Spleen (tissue), 11 donors: ENCODE measurements at regions not wholly inside any gene's neighbourhood (a gene's known extent, or its start where the extent isn't known, plus 50 kb on each side); places are given as distances from the start of the nearest gene placed in this dataset.

Experiments
- DNase-seq: peaks from one replicate; pipeline ENCODE4 v3.0.0-alpha.2; 2020
- H3K27ac ChIP-seq, 8 donors: fragments of 200-600 bp; sonication (generic) in 7 of 8; 1 replicate in 4 of 8; 2 replicates in 4 of 8; pipeline versions ENCODE4 v1.5.0 to v1.8.0; 2016 to 2021; ENCODE audit warnings: inconsistent platforms in 4 of 8, mild to moderate bottlenecking in 4 of 8, moderate library complexity in 1 of 8
- H3K27me3 ChIP-seq, 7 donors: fragments of 200-600 bp; sonication (generic) in 6 of 7; replicated peaks in 1 of 7; 1 replicate in 4 of 7; 2 replicates in 3 of 7; pipeline versions ENCODE4 v1.5.0 to v1.8.0; 2016 to 2021; ENCODE audit warnings: inconsistent platforms in 3 of 7, mild to moderate bottlenecking in 1 of 7
- H3K36me3 ChIP-seq, 6 donors: fragments of 200-600 bp; sonication (generic) in 5 of 6; 1 replicate in 4 of 6; 2 replicates in 2 of 6; pipeline versions ENCODE4 v1.5.0 to v1.8.0; 2016 to 2021; ENCODE audit warnings: inconsistent platforms in 2 of 6
- H3K4me1 ChIP-seq, 6 donors: fragments of 200-600 bp; sonication (generic) in 5 of 6; 1 replicate in 3 of 6; 2 replicates in 3 of 6; pipeline versions ENCODE4 v1.5.0 to v1.8.0; 2016 to 2021; ENCODE audit warnings: inconsistent platforms in 3 of 6
- H3K4me3 ChIP-seq, 8 donors: fragments of 200-600 bp; sonication (generic) in 7 of 8; 1 replicate in 4 of 8; 2 replicates in 4 of 8; pipeline versions ENCODE4 v1.5.0 to v1.8.0; 2016 to 2021; ENCODE audit warnings: inconsistent platforms in 4 of 8, mild to moderate bottlenecking in 4 of 8, moderate library complexity in 2 of 8
- H3K9me3 ChIP-seq, 8 donors: fragments of 200-600 bp; sonication (generic) in 7 of 8; 1 replicate in 4 of 8; 2 replicates in 4 of 8; pipeline versions ENCODE4 v1.5.0 to v1.8.0; 2016 to 2021; ENCODE audit warnings: inconsistent platforms in 4 of 8
- CTCF ChIP-seq, 11 experiments: fragments of 200-600 bp in 7 of 11; fragments of 450-650 bp in 4 of 11; sonication (generic) in 4 of 11; IDR thresholded peaks in 8 of 11; conservative IDR thresholded peaks in 3 of 11; 1 replicate in 7 of 11; 2 replicates in 4 of 11; pipeline versions ENCODE4 v1.4.0 to v1.8.0; 2016 to 2021; ENCODE audit warnings: antibody characterized with exemption in 11 of 11, inconsistent platforms in 4 of 11, mild to moderate bottlenecking in 1 of 11
- POLR2A ChIP-seq, 3 donors: fragments of 450-650 bp; IDR thresholded peaks; one replicate each; pipeline ENCODE4 v1.5.1; 2017; ENCODE audit warnings: antibody characterized with exemption in 3 of 3, mild to moderate bottlenecking in 1 of 3
- POLR2AphosphoS5 ChIP-seq, 3 donors: sonication (generic); formaldehyde crosslinking; IDR thresholded peaks; one replicate each; pipeline ENCODE4 v1.5.1; 2017; ENCODE audit warnings: antibody characterized with exemption in 3 of 3
- WGBS, 5 donors: extraction: QIAGEN DNeasy Blood & Tissue Kit in 3 of 5; methylation state at CpG; one replicate each; pipeline versions ENCODE4 v1.1.5 to v1.1.7; 2013 to 2018; 5-methylcytosine and 5-hydroxymethylcytosine counted together
- intact Hi-C: fragments of 100-400 bp; cut with DNase I; formaldehyde crosslinking; loops from one replicate; pipeline ENCODE4 v1.15.0; 2023; ENCODE audit warnings: low total_unique reads
- donor health status: healthy with polysubstance abuse.
- donor health status: DM: no; HTN: no; CAD: no; lungs with moderate emphysema.
- donor health status: DM: no; HTN: no; CAD: no.
- donor health status: Bipolar disorder and iron deficiency.
- donor health status: healthy.
- donor health status: DM: no; HTN: no; CAD: no.
- donor health status: DM: yes; HTN: yes; CAD: no.

- no peak overlapping the region for H3K27ac ChIP-seq
- H3K4me1 ChIP-seq, result no peaks in the 10 kb centered on the region
- intact Hi-C loops, result no loop called here
- H3K4me3 ChIP-seq, result no peak overlapping the region
- TF ChIP-seq CTCF (IDR thresholded peaks at IDR 0.05 in 8 of 11, conservative IDR thresholded peaks at IDR 0.05 in 3 of 11), result no peak
- no peak for TF ChIP-seq POLR2A (IDR thresholded peaks at IDR 0.05)
- no peak for TF ChIP-seq POLR2AphosphoS5 (IDR thresholded peaks at IDR 0.05)
- DNase-seq, result no peak
- no peaks in the 10 kb centered on the region for H3K27me3 ChIP-seq
- H3K36me3 ChIP-seq, result no peaks in the 10 kb centered on the region
- no peaks in the 10 kb centered on the region for H3K9me3 ChIP-seq
- 76 to 93% (median 85%) methylated on average over 3 of the region's 3 CpGs for WGBS, 5 donors
These were observed 311.9 kb upstream of the PTBP2 start for GRCh38 chr1:96409689-96410088.

- no peak overlapping the region for H3K4me3 ChIP-seq
- 41 to 79% (median 71%) methylated on average over 2 of the region's 2 CpGs for WGBS, 5 donors
- no peak for TF ChIP-seq POLR2A (IDR thresholded peaks at IDR 0.05)
- TF ChIP-seq POLR2AphosphoS5 (IDR thresholded peaks at IDR 0.05), result no peak
- TF ChIP-seq CTCF (IDR thresholded peaks at IDR 0.05 in 8 of 11, conservative IDR thresholded peaks at IDR 0.05 in 3 of 11), result no peak
- H3K27ac ChIP-seq, result no peak overlapping the region
- intact Hi-C loops, result no loop called here
- H3K4me1 ChIP-seq, result no peaks in the 10 kb centered on the region
- no peaks in the 10 kb centered on the region for H3K27me3 ChIP-seq
- no peaks in the 10 kb centered on the region for H3K36me3 ChIP-seq
- no peak for DNase-seq
- no peaks in the 10 kb centered on the region for H3K9me3 ChIP-seq
These were observed 310.6 kb upstream of the PTBP2 start for GRCh38 chr1:96411006-96411405.

- no peak overlapping the region for H3K4me3 ChIP-seq
- intact Hi-C loops, result no loop called here
- no peaks in the 10 kb centered on the region for H3K36me3 ChIP-seq
- TF ChIP-seq POLR2AphosphoS5 (IDR thresholded peaks at IDR 0.05) (no peak), CTCF (IDR thresholded peaks at IDR 0.05 in 8 of 11, conservative IDR thresholded peaks at IDR 0.05 in 3 of 11) (no peak), POLR2A (IDR thresholded peaks at IDR 0.05) (no peak)
- H3K27me3 ChIP-seq, result no peaks in the 10 kb centered on the region
- no peak for DNase-seq
- H3K4me1 ChIP-seq, result peaks cover 0 to 8% (median 0%) of the 10 kb centered on the region in 6 donors
- H3K27ac ChIP-seq, result no peak overlapping the region
- whole genome bisulfite sequencing, 5 donors, result 61 to 74% (median 70%) methylated on average over 6 of the region's 6 CpGs
- no peaks in the 10 kb centered on the region for H3K9me3 ChIP-seq
These were observed 307.0 kb upstream of the PTBP2 start for GRCh38 chr1:96414598-96414997.

GRCh38 chr1:96416111-96416595, 305.4 kb upstream of the PTBP2 start:
- Histone ChIP-seq H3K4me1 (peaks cover 0 to 8% (median 0%) of the 10 kb centered on the region in 6 donors), H3K9me3 (no peaks in the 10 kb centered on the region), H3K27ac (peak overlapping the region in 6 of 8 donors; percentile 20 to 63 (median 33)), H3K36me3 (no peaks in the 10 kb centered on the region), H3K4me3 (no peak overlapping the region), H3K27me3 (no peaks in the 10 kb centered on the region)
- TF ChIP-seq CTCF (IDR thresholded peaks at IDR 0.05 in 8 of 11, conservative IDR thresholded peaks at IDR 0.05 in 3 of 11) (no peak), POLR2AphosphoS5 (IDR thresholded peaks at IDR 0.05) (peak in 1 of 3 donors; percentile 41), POLR2A (IDR thresholded peaks at IDR 0.05) (no peak)
- intact Hi-C loops, result no loop called here
- 73 to 77% (median 76%) methylated on average over 5 of the region's 5 CpGs for WGBS, 5 donors
- no peak for DNase-seq
